GM18868 (cell line): ENCODE measurements at regions not wholly inside any gene's neighbourhood (a gene's known extent, or its start where the extent isn't known, plus 50 kb on each side); places are given as distances from the start of the nearest gene placed in this dataset.

Experiments
- ATAC-seq: cut with Tn5 transposase; IDR thresholded peaks from one replicate; pipeline ENCODE4 v1.9.1; 2021; ENCODE audit warnings: mild to moderate bottlenecking, moderate library complexity; ENCODE audit not compliant: unreplicated experiment

DNA sequence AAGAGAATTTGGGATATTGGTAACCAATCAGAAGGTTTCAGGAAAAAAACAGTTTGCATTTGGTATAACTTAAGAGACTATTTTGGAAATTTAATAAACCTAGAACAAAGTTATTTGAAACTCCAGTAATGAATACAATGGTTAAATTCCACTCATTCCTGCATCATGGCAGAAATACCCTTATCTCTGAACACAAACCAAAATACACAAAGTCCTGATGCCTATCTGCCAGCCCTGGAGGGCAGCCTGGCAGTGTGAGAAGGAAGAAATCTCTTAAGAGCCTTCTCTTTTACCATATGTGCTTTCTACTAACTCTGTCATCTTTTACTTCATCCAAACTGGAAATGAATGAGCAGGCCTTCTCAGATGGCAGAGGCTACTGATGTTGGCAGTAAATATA lies 147.1 kb upstream of the LYZL1 start:
- no peak for ATAC-seq

DNA sequence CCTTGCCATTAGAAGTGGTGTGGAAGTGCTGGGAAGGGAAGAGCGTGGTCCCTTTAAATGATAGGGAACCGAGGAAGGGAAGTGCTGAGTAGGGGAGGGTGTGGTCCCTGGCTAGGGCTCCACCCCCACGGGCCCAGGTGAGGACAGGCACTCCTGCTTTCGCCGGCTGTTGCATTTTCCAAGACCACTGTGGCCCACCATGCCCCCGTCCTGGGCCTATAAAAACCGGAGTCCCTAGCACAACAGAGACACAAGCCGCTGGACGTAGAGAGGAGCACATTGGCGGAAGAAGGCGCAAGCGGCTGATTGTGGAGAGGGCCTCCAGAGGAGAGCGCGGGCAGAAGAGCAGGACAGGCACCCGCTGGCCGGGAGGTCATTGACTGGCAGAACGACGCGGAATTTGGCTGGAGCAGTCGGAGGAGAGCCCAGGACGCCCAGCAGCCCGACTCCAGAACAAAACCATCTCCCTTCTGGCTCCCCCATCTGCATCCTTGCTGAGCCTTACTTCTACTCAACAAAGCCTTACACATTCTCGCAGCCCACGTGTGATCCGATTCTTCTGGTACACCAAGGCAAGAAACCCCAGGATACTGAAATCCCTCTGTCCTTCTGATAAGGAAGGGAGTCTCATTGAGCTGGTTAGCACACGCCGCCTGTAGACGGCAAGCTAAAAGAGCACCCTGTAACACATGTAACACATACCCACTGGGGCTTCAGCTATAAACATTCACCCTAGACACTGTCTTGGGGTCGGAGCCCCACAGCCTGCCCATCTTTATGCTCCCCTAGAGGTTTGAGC lies 146.2 kb upstream of the LYZL1 start:
- ATAC-seq: no peak

DNA sequence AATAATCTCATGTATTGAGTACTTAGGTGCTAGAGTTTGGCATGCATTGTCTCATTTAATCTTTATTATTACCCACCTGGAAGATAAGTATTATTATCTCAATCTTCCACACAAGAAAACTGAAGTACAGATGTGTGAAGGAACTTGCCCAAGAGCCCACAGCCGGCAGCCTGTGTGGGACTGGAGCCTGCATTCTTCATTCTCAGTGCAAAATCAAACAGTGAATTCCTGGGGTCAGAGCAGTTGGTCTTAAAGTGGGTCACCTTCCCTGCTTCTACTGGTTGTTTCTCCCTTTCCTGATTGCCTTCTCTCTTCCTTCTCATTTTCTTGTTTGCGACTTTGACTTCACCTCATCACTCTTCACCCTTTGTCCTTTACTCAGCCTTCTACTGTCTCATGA lies 144.7 kb upstream of the LYZL1 start:
- ATAC-seq: no peak

DNA sequence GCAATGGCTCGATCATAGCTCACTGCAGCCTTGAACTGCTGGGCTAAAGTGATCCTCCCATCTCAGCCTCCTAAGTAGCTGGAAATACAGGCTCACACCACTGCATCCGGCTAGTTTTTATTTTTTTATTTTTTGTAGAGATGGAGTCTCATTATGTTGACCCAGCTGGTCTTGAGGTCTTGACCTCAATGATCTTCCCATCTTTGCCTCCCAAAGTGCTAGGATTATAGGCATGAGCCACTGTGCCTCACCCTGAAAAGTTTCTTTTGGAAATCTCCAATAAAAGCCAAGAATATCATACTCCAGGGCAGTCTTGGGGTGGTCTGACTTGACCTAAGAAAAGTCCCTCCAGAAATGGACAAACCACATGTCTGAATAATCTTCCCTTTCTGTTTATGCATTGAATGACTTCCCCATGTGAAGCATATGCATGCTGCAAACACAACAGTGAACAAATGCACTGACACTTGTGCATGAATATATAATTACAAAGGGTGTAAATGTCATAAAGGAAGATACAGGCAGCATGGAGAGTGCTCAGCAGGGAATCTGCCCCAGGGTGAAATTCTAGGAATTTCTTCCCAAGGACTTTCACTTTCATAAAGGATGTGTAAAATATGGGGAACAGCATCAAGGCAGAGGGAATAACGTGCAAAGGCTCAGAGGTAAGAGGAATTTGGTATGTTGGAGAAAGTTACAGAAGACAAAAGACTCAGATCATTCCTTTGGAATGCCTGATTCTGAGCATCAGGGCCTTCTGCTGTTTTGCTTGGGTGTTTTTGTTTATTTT lies 142.4 kb upstream of the LYZL1 start:
- ATAC-seq: no peak

DNA sequence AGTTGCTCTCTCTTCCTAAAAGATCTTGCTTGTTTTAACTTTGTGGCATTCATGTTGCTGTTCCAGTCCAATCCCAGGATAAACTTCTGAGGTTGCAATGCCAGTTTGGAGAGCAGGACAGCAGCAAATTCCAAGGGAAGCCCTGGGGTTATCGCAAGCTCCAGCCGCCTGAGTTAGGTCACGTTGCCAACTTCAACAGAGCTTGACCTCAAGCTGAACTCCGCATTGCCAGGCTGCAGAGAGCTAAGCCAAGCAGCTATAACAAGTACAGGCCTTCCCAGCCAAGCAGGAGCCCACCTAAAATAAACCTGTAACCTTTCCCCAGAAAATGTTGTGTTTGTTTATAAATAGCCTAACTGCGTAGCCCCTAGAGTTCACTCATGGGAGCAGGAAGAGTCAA lies 138.9 kb upstream of the LYZL1 start:
- no peak for ATAC-seq

DNA sequence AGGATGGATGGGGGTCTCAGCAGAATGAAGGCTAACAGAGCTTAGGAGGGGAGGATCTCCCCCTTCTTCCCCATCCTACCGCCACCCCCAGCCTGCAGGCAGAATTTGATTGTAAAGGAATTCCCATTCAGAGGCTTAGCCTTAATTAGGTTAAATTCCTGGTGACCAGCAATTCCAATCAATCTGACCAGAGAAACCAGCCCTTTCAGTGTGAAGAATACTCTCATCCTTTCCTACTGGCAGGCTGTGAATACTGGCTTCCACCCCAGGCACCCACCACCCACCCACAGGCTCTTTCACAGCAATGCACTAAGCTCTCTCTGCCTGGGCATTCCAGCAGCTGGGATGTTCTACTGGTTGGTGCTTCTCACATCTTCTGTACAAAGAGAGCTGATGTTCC lies 137.9 kb upstream of the LYZL1 start:
- ATAC-seq: no peak

DNA sequence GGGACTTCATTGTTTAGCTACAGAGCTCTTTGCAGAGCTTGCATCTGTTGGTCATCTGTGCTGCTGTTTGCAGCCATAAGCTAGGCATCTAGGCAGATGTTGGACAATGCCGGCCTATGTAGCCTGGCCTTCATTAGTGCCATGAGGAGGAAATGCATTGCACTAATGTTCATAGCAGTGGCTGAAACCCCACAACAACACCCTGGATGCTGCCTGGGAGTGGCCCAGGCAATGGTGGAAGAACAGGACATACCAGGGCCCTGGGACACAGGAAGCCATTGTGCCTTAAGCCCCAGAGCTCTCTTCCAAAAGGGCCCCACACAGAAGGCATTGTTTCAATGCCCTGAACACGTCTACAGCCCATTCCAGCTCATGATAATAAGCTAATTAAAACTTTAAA lies 131.5 kb upstream of the LYZL1 start:
- ATAC-seq: no peak

DNA sequence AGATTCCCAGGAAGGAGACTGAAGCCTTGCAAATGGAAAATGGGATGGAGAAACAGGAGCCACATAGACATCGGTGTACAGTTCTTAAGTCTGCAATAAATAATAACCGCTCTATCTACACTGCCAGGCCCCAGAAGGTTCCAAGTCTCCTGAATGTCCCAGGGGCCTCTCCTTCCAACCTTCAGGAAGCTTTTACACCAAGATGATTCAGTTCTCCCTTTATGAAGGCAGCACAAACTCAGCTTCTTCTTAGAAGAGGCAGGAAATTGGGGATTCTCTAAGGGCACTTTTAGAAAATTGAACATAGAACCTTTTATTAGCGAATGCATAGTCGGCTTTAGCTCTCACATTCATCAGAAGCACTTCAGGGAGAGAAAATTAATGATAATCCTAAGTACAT lies 130.8 kb upstream of the LYZL1 start:
- ATAC-seq: no peak

DNA sequence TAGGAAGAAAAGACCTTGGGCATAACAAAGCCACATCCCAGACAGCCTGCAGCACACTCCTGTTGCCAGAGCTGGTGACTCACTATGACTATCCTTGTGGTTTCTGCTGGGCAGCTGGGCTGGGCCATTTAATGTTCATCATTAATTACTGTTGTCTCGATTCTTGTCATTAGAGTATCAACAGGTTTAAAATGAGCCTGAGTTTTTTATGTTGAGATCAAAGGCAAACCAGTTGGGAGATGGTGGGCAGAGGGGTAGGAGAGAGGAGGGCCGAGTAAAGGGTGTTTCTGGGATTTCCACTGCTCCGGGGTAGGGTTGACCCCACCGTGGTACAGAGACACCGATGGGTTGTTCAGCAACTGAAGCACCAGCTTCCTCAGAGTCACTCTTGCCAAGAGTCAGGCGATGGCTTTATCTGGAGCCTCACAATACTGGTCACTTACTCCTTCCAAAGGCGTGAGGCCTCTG lies 128.7 kb upstream of the LYZL1 start:
- no peak for ATAC-seq

DNA sequence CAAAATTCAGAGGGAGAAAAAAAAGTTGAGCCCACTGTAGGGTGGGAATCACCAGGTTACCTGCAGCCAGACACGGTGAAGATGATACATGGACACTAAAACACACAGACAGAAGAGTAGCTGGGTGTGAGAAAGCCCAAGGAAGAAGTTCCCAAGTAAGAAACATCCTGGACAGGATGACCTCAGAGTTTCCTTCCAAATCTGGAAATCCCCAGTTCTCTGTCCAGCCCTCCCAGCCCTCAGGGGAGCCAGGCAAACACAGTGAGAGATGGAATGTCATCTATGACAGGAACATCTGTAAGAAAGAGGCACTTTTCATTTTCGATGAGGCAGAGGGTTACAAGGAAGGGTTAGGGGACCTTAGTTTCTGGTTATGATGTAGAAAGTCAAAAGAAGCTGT lies 125.1 kb upstream of the LYZL1 start:
- no peak for ATAC-seq

DNA sequence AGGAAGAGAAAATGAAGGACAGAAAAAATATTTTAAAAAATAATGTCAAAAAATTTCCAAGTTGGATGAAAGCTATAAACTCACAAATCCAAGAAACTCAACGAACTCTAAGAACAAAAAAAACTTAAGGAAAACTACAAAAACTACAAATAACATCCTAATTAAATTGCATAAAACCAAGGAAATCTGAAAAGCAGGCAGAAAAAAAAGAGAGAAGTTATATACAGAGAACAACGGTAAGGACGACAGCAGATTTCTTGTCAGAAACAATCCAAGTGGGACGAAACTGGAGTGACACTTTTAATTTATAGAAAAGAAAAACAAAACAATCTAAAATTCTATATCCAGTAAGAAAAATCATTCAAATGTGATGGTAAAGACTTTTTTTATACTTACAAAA lies 122.2 kb upstream of the LYZL1 start:
- no peak for ATAC-seq

DNA sequence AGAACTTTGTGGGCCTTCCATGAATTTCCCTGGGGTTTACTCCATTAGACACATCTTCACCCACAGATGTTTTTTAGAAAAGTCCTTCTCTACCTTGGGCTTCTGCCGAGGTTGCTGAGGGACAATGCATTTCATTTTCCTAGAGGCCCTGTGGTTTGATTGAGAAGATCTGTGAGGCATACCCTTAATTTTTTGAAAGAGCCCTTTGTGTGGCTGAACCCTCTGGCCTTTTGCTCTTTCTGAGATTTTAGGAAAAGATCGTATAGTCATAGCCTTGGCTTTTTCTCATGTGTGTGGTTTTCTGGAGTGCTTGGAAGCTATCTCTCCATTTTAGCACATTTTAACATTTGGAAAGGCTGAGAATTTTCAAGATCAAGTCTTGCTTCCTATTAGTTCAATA lies 119.8 kb upstream of the LYZL1 start:
- ATAC-seq: no peak

DNA sequence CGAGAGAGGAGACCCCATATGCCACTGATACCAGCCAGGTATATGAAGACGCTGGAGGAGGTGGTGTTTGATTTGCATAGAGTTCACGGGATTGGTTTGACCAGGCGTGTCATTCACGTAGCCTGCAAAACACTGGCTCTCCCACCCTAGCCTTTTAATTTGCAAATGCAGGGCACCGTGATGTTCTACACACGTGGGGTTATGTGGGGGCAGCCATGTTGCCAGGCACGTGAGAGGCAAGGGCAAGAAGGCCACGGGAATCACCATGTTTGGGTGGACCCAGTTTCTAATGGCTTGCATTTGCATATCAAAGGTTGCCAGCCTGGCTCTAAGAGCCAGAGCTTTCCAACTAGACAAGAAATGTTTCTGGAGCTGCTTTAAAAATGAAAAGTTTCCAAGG lies 117.2 kb upstream of the LYZL1 start:
- ATAC-seq: no peak

DNA sequence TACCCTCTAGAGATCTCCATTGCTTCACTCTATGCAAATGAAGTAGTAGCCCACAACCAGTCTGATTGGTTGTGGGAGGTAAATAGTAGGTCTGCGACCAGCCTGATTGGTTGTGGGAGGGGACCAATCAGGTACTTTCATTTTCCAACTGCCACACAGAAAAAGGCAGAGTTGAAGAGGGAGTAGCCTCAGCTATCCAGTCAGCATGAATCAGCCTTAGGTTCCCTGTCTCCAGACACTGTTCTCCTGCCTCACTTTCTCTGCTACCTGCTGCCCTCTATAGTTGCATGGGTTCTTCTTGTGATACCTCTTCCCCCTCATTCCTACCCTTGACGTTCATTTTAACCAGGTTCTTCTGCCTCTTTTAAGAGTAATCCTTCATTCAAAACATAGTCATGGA lies 114.5 kb upstream of the LYZL1 start:
- ATAC-seq: no peak

DNA sequence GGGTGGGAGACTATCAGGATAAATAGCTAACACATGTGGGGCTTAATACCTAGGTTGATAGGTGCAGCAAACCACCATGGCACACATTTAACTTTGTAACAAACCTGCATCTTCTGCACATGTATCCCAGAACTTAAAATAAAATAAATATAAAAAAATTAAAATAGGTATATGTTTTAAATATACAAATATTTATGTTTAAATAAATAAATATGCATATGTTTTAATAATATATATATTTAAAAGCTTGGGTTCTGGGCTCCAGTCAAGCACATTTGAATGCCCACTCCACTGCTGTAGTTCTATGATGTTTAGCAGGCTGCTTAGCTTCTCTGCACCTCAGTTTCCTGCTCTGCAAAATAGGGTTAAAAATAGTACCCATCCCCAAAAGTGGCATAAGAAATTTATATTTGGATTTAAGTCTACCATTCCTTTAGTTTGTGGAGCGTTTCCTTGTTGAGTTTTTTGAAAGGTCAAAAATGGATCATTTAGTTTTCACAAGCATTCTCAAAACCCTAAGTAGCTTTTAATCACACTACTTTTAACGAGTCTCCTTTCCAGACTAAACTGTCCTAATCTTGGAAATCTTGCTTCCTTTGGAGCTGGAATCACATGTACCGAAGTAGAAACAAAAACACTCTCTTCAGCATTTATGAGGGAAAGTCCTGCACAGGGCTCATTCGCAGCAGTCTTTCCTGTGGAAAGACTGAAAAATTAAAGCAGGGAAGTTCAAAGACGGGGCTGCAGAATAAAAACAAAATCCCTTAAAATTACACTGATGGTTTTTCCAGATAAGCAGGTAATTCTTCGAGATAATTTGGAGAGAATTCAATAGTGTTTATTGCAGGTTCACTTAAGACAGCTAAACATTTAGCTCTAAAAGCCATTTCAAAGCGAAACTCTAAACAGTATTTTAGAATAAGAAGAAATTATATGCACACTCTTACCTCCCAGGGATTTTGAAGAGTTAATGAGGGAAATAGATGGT lies 111.7 kb upstream of the LYZL1 start:
- no peak for ATAC-seq

DNA sequence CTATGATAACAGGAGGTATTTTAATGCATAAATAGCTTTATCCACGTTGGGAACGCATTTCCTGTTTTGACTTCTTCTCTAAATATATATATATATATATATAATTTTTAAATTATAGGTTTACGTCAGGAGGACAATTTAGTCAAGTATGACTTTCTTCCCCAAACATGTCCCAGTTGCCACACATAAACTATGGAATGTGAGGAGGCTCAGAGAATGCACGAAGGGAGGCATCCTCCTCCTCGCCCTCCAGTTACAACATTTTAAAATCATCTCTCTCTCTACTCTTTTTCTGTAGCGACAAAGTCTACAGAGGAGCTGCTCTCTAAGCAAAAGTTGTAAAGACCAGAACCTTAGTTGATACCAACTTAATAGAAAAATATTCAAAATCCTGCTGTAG lies 106.9 kb upstream of the LYZL1 start:
- no peak for ATAC-seq

DNA sequence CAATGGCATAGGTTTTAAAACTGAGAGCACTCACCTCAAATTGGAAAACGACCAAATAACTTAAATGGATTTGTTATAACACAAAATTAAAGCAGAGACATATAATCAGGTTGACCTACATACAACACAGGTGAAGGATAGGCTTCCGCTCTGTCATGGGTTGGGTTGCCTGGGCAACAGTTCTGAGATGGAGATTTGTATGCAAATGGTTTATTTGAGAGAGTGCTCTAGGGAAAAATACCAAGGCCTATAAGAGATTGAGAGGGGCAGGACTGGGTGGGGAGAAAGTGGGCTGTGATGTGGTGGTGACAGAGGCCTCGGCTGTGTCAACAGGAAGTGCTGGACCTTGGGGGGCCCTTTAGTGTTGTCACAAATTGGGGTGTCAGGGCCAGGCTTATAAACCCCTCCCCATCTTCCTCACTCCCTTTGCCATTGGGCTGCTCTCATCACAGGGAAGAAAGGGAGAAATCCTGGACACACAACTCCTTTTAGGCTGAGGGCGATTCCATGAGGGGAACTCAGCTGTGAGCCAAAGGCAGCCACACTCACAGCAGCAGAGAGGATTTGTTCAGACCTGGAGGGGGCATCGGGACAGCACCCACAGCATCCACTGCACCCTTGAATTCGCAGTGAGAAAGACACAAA lies 105.4 kb upstream of the LYZL1 start:
- ATAC-seq: no peak

DNA sequence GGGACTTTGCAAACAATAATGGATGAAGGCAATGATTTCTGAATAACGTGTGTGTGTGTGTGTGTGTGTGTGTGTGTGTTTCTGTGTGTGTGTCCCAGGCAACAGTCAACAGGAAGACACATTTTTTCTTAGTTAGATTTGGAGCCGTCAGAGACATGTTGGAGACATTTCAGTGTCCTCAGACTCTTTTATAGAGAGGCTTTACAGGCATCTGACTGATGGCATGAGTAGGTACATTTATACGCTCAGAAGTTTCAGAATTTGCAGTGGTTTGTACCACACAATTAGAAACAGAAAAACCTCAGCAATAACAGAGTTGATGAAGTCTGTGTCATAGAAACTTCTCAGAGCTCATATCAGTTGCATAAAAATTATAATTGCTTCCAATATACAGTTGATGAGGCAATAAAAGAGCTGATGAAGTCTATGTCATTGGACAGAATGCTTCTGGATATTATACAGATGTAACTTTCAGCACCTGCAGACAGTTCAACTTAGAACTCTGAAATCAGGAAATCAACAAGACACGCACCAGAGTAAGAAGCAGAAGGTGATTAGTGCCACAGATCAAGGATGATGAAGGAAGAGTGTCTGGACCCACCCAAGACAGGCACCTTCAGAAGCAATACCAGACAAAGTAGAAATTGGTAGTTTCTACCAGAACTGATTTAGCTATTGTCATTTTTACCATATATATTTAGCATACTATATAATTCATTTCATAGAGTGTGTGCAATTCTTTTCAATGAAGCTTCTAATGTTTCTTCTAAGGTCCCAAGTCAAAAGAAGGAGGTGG lies 104.5 kb upstream of the LYZL1 start:
- no peak for ATAC-seq

DNA sequence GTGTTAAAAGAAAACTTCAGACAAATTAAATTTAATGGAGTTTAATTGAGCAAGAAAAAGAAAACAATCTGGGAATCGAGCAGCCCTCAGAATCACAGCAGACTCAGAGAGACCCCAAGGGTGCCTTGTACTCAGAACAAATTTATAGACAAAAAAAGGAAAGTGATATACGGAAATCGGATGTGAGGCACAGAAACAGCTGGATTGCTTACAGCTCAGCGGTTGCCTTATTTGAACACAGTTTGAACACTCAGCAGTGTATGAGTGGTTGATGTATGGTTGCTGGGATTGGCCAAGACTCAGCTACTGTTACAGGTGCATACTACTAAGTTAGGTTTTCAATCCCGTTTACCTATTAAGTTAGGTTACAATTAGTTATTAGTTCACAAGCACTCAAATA lies 103.8 kb upstream of the LYZL1 start:
- ATAC-seq: no peak

DNA sequence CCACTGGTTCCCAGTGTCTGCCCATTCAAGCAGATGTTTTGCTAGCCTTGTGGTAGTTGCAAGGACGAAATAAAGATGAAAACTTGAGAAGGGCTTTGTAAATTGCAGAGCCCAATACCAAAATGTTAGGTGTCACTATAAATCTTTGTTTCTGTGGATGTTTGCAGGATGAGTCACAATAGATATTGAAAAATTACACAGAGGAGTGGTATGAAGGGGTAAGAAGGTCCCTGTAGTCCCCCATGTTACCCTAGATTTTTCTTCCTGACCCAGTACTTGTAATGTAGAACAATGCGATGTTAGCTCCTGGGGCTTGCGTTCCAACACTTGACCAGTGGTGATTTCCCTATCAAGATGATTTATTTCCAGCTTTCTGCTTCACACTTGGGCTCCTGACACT lies 102.6 kb upstream of the LYZL1 start:
- ATAC-seq: no peak
